Mesenchymal stem cell (in vitro differentiated cells and primary cell): ENCODE measurements at regions not wholly inside any gene's neighbourhood (a gene's known extent, or its start where the extent isn't known, plus 50 kb on each side); places are given as distances from the start of the nearest gene placed in this dataset.

Experiments used
- DNase-seq: peaks from one replicate; pipeline ENCODE4 v3.0.0-alpha.2; 2013
- H2AFZ ChIP-seq: one replicate; pipeline ENCODE4 v1.6.1; 2013; ENCODE audit warnings: low read depth, mild to moderate bottlenecking, control low read depth, inconsistent platforms, low read length, moderate library complexity
- H2AK5ac ChIP-seq: 2 replicates; pipeline ENCODE4 v1.6.1; 2013; ENCODE audit warnings: low read length, moderate library complexity, mild to moderate bottlenecking, inconsistent platforms; ENCODE audit not compliant: severe bottlenecking
- H2BK120ac ChIP-seq: one replicate; pipeline ENCODE4 v1.6.1; 2013; ENCODE audit warnings: low read depth, mild to moderate bottlenecking, inconsistent platforms, low read length, moderate library complexity
- H2BK12ac ChIP-seq, 2 experiments: one replicate each; pipeline ENCODE4 v1.6.1; 2013; ENCODE audit warnings: inconsistent platforms in 2 of 2, low read length in 2 of 2, mild to moderate bottlenecking in 2 of 2, moderate library complexity in 2 of 2, control low read depth in 1 of 2
- H2BK15ac ChIP-seq: one replicate; pipeline ENCODE4 v1.6.1; 2013; ENCODE audit warnings: mild to moderate bottlenecking, low read depth, inconsistent platforms; ENCODE audit not compliant: poor library complexity, severe bottlenecking
- H2BK5ac ChIP-seq: 2 replicates; pipeline ENCODE4 v1.6.1; 2013; ENCODE audit warnings: low read depth, mild to moderate bottlenecking, low read length, control low read depth, inconsistent platforms; ENCODE audit not compliant: poor library complexity, severe bottlenecking
- H3K14ac ChIP-seq, 2 experiments: one replicate each; pipeline ENCODE4 v1.6.1; 2013; ENCODE audit warnings: inconsistent platforms in 2 of 2, low read length in 2 of 2, control low read depth in 1 of 2, mild to moderate bottlenecking in 1 of 2, moderate library complexity in 1 of 2
- H3K18ac ChIP-seq, 2 experiments: one replicate each; pipeline ENCODE4 v1.6.1; 2013; ENCODE audit warnings: inconsistent platforms in 2 of 2, low read length in 2 of 2, control low read depth in 1 of 2, low read depth in 1 of 2, mild to moderate bottlenecking in 1 of 2
- H3K23ac ChIP-seq, 2 experiments: one replicate each; pipeline ENCODE4 v1.6.1; 2013; ENCODE audit warnings: inconsistent platforms in 2 of 2, low read length in 2 of 2, mild to moderate bottlenecking in 2 of 2, moderate library complexity in 2 of 2, control low read depth in 1 of 2
- H3K27ac ChIP-seq: 2 replicates; pipeline ENCODE4 v1.5.1; 2013; ENCODE audit warnings: mild to moderate bottlenecking, moderate library complexity, low read length, control low read depth, inconsistent platforms; ENCODE audit not compliant: poor library complexity, severe bottlenecking
- H3K27me3 ChIP-seq, 2 experiments: 2 replicates each; pipeline versions ENCODE4 v1.6.1 to v1.7.0; 2013; ENCODE audit warnings: low read length in 2 of 2, mild to moderate bottlenecking in 2 of 2, moderate library complexity in 2 of 2, control low read depth in 1 of 2, inconsistent platforms in 1 of 2; ENCODE audit not compliant: control insufficient read depth in 1 of 2, insufficient read depth in 1 of 2
- H3K36me3 ChIP-seq, 2 experiments: 2 replicates each; pipeline versions ENCODE4 v1.6.1 to v1.7.0; 2013; ENCODE audit warnings: low read length in 2 of 2, control low read depth in 1 of 2, inconsistent platforms in 1 of 2, low read depth in 1 of 2, mild to moderate bottlenecking in 1 of 2; ENCODE audit not compliant: insufficient read depth in 2 of 2, control insufficient read depth in 1 of 2
- H3K4ac ChIP-seq, 2 experiments: one replicate each; pipeline ENCODE4 v1.6.1; 2013; ENCODE audit warnings: inconsistent platforms in 2 of 2, low read length in 2 of 2, mild to moderate bottlenecking in 2 of 2, moderate library complexity in 2 of 2, control low read depth in 1 of 2, low read depth in 1 of 2
- H3K4me1 ChIP-seq: 2 replicates; pipeline ENCODE4 v1.6.1; 2013; ENCODE audit warnings: low read depth, low read length, control low read depth; ENCODE audit not compliant: control insufficient read depth, insufficient read depth
- H3K4me2 ChIP-seq: 2 replicates; pipeline ENCODE4 v1.6.1; 2013; ENCODE audit warnings: low read length, mild to moderate bottlenecking, inconsistent platforms; ENCODE audit not compliant: poor library complexity, severe bottlenecking
- H3K4me3 ChIP-seq, 2 experiments: 2 replicates each; pipeline versions ENCODE4 v1.5.1 to v1.7.0; 2013; ENCODE audit warnings: low read length in 2 of 2, mild to moderate bottlenecking in 2 of 2, control low read depth in 1 of 2, low read depth in 1 of 2; ENCODE audit not compliant: insufficient read depth in 1 of 2
- H3K79me1 ChIP-seq: replicated peaks from 2 replicates; pipeline ENCODE4 v1.6.1; 2013; ENCODE audit warnings: mild to moderate bottlenecking, control low read depth, low read length, inconsistent platforms; ENCODE audit not compliant: poor library complexity, severe bottlenecking
- H3K9ac ChIP-seq: 2 replicates; pipeline ENCODE4 v1.7.0; 2013; ENCODE audit warnings: mild to moderate bottlenecking, low read length, moderate library complexity
- H3K9me3 ChIP-seq: 2 replicates; pipeline ENCODE4 v1.7.0; 2013; ENCODE audit warnings: mild to moderate bottlenecking, low read length; ENCODE audit not compliant: control insufficient read depth
- H4K8ac ChIP-seq: one replicate; pipeline ENCODE4 v1.6.1; 2013; ENCODE audit warnings: inconsistent platforms, mild to moderate bottlenecking, low read length, moderate library complexity
- H4K91ac ChIP-seq: one replicate; pipeline ENCODE4 v1.6.1; 2013; ENCODE audit warnings: mild to moderate bottlenecking, low read length, inconsistent platforms
- WGBS: methylation state at CpG from one replicate; pipeline ENCODE4 v1.1.7; 2013; ENCODE audit warnings: mixed read lengths; 5-methylcytosine and 5-hydroxymethylcytosine counted together

DNA sequence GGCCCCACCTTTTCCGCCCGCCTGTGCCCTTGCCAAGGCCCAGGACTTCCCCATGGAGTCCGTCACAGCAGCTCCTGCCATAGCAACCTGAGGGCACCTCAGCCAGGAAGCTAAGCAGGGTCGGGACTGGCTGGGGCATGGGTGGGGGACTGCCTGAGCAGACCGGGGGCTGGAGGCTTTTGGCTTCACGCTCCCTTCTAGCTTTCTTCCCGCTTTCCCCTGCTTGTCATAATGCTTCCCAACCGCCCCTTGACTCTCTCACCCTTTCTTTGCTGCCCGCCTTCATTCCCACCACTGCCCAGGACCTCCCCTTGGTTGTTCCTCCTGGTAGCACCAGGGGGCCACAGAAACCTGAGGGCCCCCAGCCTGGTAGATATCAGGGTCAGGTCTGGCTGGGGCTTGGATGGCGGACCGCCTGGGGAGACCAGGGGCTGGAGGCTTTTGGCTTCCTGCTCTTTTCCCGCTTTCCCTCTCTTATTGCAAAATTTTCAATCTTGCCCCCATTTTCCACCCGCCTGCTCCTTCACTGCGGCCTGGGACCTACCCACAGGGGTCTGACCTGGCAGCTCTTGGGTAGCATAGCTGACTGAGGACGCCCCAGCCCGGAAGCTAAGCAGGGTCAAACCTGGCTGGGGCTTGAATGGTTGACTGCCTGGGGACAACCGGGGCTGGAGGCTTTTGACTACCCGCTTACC, 2287.7 kb downstream of the TP53TG3F start:
- Histone ChIP-seq H3K27ac (no peak overlapping the region), H2BK5ac (no peak overlapping the region)

DNA sequence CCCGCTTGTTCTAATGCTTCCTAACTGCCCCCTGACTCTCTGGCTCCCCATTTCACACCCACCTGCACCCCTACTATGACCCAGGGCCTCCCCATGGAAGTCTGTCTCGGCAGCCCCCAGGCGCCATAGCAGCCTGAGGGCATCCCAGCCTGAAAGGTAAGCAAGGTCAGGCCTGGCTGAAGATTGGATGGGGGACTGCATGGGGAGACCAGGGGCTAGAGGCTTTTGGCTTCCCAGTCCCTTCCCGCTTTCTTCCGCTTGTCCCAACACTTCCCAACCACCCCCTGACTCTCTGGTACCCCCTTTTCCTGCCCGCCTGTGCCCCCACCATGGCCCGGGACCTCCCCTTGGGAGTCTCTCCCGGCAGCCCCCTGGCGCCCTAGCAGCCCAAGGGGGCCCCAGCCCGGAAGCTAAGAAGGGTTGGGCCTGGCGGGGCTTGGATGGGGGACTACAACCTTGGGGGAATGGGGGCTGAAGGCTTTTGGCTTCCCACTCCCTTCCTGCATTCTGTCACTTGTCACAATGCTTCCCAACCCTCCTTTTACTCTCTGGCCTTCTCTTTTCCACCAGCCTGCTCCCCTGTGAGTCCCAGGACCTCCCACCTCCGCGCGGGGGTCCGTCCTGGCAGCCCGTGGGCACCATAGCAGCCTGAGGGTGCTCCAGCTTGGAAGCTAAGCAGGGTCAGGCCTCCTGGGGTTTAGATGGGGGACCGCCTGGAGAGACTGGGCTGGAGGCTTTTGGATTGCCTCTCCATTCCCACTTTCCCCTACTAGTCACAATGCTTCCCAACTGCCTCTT, 2288.4 kb downstream of the TP53TG3F start:
- no peak overlapping the region for H3K4me3 ChIP-seq
- no peak overlapping the region for H2BK12ac ChIP-seq
- no peak overlapping the region for H3K14ac ChIP-seq
- no peaks in the 10 kb centered on the region for H3K36me3 ChIP-seq
- H4K91ac ChIP-seq, result no peak overlapping the region
- H2AK5ac ChIP-seq, result no peak overlapping the region
- no peak overlapping the region for H3K18ac ChIP-seq
- H3K27ac ChIP-seq, result no peak overlapping the region
- H2AFZ ChIP-seq, result no peak overlapping the region
- H3K9me3 ChIP-seq, result no peaks in the 10 kb centered on the region
- no peak overlapping the region for H4K8ac ChIP-seq
- DNase-seq, result no peak
- no peak overlapping the region for H2BK120ac ChIP-seq
- no peaks in the 10 kb centered on the region for H3K27me3 ChIP-seq
- no peak overlapping the region for H3K4ac ChIP-seq
- H3K4me1 ChIP-seq, result no peaks in the 10 kb centered on the region
- no peak overlapping the region for H3K9ac ChIP-seq
- no peaks in the 10 kb centered on the region for H3K79me1 ChIP-seq
- no peak overlapping the region for H2BK5ac ChIP-seq
- no peak overlapping the region for H3K4me2 ChIP-seq
- no peak overlapping the region for H2BK15ac ChIP-seq
- no peak overlapping the region for H3K23ac ChIP-seq
- 90% methylated on average over 7 of the region's 17 CpGs for WGBS

More for the DNA sequence above, 2287.7 kb downstream of the TP53TG3F start:
- H2AK5ac ChIP-seq, result no peak overlapping the region
- H3K23ac ChIP-seq, result no peak overlapping the region
- H3K14ac ChIP-seq, result no peak overlapping the region
- H3K36me3 ChIP-seq, result no peaks in the 10 kb centered on the region
- no peak for DNase-seq
- H3K4me3 ChIP-seq, result no peak overlapping the region
- no peak overlapping the region for H3K18ac ChIP-seq
- H2AFZ ChIP-seq, result no peak overlapping the region
- H2BK12ac ChIP-seq, result no peak overlapping the region
- no peaks in the 10 kb centered on the region for H3K79me1 ChIP-seq
- H3K9me3 ChIP-seq, result no peaks in the 10 kb centered on the region
- no peak overlapping the region for H2BK120ac ChIP-seq
- H2BK15ac ChIP-seq, result no peak overlapping the region
- no peak overlapping the region for H4K8ac ChIP-seq
- WGBS, result 79% methylated on average over 16 of the region's 18 CpGs
- no peak overlapping the region for H3K4ac ChIP-seq
- H3K27me3 ChIP-seq, result no peaks in the 10 kb centered on the region
- no peaks in the 10 kb centered on the region for H3K4me1 ChIP-seq
- H3K9ac ChIP-seq, result no peak overlapping the region
- H3K4me2 ChIP-seq, result no peak overlapping the region
- H4K91ac ChIP-seq, result no peak overlapping the region

- Histone ChIP-seq H2BK15ac (no peak overlapping the region), H2AFZ (no peak overlapping the region), H3K4me2 (no peak overlapping the region), H3K4me1 (no peaks in the 10 kb centered on the region), H3K27ac (no peak overlapping the region), H3K36me3 (no peaks in the 10 kb centered on the region), H2BK5ac (no peak overlapping the region), H2BK120ac (no peak overlapping the region), H3K14ac (no peak overlapping the region), H3K9ac (no peak overlapping the region), H4K8ac (no peak overlapping the region), H3K4ac (no peak overlapping the region), H3K18ac (no peak overlapping the region), H4K91ac (no peak overlapping the region), H3K9me3 (no peaks in the 10 kb centered on the region), H2AK5ac (no peak overlapping the region), H3K23ac (no peak overlapping the region), H3K27me3 (no peaks in the 10 kb centered on the region), H2BK12ac (no peak overlapping the region), H3K79me1 (no peaks in the 10 kb centered on the region), H3K4me3 (no peak overlapping the region)
- WGBS, result 84% methylated on average over 24 of the region's 24 CpGs
- DNase-seq, result no peak
Measured at GRCh38 chr16:35748621-35749252, 2289.3 kb downstream of the TP53TG3F start.
